Eye (tissue), 1 donor: ENCODE measurements at regions not wholly inside any gene's neighbourhood (a gene's known extent, or its start where the extent isn't known, plus 50 kb on each side); places are given as distances from the start of the nearest gene placed in this dataset.

Experiments
- DNase-seq: peaks from one replicate; pipeline ENCODE4 v3.0.0-alpha.2; 2015

DNA sequence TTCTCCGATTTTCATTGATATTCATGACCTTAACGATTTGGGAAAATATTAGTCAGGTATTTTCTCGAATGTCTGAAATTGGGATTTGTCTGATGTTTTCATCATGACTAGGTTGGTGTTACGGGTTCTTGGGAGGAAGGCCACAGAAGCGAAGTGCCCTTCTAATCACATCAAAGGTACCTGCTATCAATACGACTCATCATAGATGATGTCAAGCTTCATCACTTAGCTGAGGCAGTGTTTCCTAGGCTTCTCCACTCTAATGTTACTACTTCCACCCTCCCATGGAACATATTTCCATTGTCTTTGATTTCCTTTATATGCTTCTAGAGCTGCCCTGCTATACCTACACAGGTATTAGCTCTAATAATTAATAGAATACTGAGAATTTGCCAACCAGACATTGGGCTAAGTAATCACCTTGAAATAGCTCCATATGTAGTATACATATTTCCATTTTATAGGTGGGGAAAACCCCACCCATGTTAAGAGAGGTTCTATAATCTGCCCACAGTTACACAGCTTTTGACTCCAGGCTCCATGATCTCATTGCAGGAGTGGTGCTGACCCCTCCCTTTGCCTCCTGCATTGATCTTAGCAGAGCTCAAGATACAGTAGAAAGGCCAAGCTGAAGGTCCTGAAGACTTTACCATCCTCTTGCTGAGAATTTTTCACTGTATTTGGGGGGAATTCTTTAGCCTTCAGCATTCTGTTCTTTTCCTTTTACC lies 238.6 kb upstream of the ADAMTSL1 start:
- DNase-seq, result no peak

DNA sequence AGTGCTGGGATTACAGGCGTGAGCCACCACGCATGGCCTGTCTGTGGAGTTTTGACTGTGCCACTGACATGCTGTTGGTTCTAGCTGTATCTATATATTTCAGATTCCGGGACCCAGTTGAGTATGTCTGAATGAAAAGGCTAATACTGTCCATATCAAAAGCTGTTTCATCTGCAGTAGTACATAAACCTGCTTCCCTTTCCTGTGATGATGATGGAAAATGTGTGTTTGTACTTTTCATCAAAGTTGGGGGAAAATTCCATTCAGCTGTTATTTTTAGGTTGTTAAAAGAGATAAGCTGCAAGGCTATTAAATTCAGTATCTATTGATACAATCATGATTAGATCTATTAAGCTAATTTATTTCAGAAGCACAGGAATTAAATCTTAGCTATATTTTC lies 237.6 kb upstream of the ADAMTSL1 start:
- DNase-seq, result no peak

GRCh38 chr9:18237776-18238175 lies 236.2 kb upstream of the ADAMTSL1 start:
- no peak for DNase-seq

DNA sequence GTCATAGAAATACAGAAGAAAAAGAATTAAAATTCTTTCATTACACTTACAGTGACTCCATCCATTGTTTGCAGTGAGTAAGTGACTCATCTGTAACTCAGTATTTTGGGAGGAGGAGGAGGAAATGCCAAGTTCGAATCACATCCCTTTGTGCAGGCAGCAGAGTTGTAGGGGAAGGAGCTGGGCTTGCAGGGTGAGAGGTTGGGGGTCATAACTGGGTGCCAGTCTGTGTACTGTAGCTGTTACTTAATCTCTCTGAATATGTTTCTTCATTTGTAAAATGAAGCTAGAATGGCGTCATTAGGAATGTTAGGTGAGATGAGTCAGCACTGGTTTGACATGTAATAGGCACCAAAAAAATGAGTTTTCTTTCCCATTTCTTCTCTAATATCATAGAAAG lies 235.7 kb upstream of the ADAMTSL1 start:
- no peak for DNase-seq

GRCh38 chr9:18238752-18239447 lies 235.1 kb upstream of the ADAMTSL1 start:
- DNase-seq, result no peak

DNA sequence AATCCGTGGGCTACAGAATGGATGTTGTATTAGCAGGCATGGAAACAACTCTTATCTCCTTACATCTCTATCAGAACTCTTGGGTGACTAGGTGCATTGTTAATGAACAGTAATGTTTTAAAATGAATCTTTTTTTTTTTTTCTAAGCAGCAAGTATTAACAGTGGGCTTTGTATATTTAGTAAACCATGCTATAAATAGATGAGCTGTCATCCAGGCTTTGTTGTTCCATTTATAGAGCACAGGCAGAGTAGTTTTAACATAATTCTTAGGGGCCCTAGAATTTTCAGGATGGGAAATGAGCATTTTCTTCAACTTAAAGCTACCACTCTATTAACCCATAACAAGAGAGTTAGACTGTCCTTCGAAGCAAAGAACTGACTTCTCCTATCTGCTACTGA lies 233.7 kb upstream of the ADAMTSL1 start:
- DNase-seq, result no peak

GRCh38 chr9:18245911-18246310 lies 228.0 kb upstream of the ADAMTSL1 start:
- DNase-seq, result peak; percentile 38

DNA sequence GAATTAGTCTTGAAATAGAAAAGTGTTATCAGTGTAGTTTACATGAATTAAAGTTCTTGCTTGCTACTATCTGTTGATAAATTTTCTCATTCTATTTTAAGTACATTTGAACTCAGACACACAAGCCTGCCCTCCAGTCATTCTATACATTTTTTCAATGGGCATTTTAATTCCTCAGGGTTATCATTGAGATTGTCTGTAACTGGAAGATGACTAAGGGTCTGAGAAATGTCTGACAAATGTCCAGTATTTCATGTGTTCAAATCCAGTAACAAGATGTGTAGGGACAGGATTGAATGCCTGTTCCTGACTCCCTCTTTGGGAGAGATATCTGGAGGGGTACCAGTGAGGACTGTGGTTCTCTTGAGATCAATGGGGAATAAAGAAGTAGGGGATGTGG lies 223.9 kb upstream of the ADAMTSL1 start:
- no peak for DNase-seq

DNA sequence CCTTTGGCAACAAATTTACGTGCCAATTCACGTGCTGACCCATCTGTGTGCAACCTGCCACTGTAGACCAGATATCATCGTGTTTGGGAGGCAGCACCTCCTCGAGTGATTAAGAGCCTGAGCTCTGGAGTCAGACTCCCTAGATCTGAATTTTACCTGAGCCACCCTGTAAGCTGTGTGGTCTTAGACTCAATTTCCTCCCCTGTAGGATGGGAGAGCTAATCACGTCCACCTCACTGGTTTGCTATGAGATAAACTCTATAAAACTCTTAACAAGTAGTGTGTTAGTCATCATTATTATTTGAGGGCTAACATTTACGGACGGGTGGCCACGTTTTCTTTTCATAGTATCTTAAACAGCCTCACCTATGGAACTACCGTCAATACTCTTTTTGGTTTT lies 220.0 kb upstream of the ADAMTSL1 start:
- no peak for DNase-seq

DNA sequence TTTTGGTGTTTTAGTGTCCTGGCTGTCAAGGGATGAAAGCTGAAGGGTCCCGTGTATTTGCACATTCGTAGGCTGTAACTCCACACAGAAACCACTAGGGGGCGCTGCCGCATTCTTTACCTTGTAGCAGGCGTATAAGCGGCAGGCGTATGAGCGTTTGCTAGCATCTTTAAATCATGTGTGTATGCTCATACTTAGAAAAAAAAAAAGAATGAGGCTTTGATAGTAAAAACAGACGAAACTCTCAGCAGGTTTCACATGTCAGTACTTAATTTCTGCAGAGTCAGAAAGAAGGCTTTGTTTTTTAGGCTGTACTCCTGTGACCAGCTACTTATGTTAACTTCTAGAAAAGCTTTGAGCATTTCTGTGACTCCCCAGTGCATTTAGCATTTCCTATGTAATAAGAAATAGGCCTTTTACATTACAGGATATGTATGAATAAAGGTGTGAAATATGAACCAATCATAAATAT lies 218.8 kb upstream of the ADAMTSL1 start:
- DNase-seq, result peak; percentile 96

GRCh38 chr9:18255747-18256146 lies 218.2 kb upstream of the ADAMTSL1 start:
- no peak for DNase-seq

- peak; percentile 45 for DNase-seq
Observed at GRCh38 chr9:18256568-18256967, 217.4 kb upstream of the ADAMTSL1 start.

- no peak for DNase-seq
Observed at GRCh38 chr9:18260521-18260920, 213.4 kb upstream of the ADAMTSL1 start.

DNA sequence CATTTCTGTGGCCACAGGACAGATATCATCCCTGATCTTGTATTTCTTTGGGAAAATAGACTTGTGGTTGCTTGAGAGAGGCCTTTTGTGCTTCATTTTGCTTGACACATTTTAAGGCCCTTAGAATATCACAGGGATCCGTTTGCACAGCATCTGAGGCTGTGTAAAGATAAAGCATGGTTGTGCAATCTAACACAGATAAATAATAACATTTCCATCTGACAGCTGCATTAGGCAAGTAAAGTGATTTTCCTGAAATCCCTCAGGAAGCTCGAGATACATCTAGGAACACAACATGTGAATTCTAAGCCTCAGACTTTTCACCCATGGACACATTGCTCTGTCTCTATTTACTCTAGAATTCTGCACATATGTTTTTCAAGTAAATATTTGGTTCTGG lies 212.8 kb upstream of the ADAMTSL1 start:
- DNase-seq, result no peak

DNA sequence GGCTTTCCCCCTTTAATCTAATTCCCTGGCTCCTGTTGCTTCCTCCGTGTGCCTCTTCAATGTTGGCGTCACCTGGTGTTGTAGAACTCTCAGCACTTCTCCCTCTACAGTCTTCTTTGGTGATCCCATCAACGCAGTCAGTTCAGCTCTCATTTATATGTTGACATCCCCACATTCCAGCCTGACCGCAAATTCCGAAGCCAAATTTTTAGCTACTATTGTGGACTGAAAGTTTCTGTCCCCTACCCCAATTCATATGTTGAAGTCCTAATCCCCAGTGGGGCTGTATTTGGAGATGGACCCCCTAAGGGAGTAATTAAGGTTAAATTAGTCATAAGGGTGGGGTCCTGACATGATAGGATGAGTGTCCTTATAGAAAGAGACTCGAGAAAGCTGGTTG lies 210.6 kb upstream of the ADAMTSL1 start:
- no peak for DNase-seq

DNA sequence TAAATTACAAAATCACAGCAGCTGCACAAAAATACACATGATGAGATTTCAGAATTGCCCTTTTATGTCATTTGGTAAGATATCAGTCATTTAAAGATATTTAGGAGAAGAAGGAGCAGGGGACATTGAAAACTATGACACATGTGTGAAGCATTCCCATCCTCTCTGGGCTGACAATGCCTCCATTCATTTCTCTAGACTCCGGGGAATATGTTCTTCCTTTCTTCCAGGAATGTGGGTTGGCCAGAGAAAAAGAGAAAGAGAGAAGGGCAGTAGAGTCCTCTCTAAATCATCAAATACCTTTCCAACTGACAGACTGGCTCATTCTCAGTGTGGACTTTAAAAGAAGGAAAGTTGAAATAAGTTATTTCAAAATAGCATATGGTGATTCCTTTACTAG lies 205.6 kb upstream of the ADAMTSL1 start:
- no peak for DNase-seq

- DNase-seq, result no peak
Observed at GRCh38 chr9:18269561-18269960, 204.4 kb upstream of the ADAMTSL1 start.

GRCh38 chr9:18274693-18275092 lies 199.3 kb upstream of the ADAMTSL1 start:
- peak; percentile 37 for DNase-seq

DNA sequence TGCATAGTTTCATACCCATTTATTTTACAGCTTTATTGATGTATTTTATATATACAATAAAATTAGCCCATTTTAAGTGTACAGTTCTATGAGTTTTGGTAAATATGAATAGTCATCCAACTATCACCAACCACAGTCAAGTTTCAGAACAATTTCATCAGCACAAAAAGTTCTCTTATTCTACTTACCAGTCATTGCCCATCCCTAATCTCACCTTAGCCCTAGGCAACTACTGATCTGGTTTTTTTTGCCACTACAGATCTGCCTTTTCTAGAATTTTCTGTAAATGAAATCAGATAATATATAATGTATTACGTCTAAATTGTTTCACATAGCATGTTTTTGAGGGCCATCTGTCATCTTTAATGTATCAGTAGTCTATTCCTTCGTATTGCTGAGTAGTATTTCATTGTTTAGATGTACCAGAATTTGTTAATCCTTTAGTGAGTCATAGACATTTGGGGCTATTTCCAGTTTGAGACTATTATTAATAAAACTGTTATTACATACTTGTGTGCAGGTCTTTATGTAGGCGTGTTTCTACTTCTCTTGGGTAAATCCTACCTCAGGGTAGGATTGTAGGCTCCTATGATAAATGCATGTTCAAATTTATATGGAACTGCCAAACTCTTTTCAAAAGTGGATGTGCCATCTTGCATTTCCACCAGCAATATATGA lies 198.5 kb upstream of the ADAMTSL1 start:
- no peak for DNase-seq

- no peak for DNase-seq
Observed at GRCh38 chr9:18281291-18281690, 192.7 kb upstream of the ADAMTSL1 start.

GRCh38 chr9:18294229-18294628 lies 179.7 kb upstream of the ADAMTSL1 start:
- no peak for DNase-seq

GRCh38 chr9:18296702-18297055 lies 177.3 kb upstream of the ADAMTSL1 start:
- no peak for DNase-seq

- DNase-seq, result peak; percentile 12
Observed at GRCh38 chr9:18297056-18297841, 176.7 kb upstream of the ADAMTSL1 start.
